Astrocyte of the spinal cord (primary cell): ENCODE measurements at regions not wholly inside any gene's neighbourhood (a gene's known extent, or its start where the extent isn't known, plus 50 kb on each side); places are given as distances from the start of the nearest gene placed in this dataset.

Experiments used
- DNase-seq: peaks from one replicate; pipeline ENCODE4 v3.0.0; 2011; ENCODE audit warnings: low read depth, low spot score
- H3K4me3 ChIP-seq: 2 replicates; pipeline ENCODE4 v1.5.1; 2011; ENCODE audit warnings: low read depth, mild to moderate bottlenecking, low read length, moderate library complexity
- CTCF ChIP-seq: IDR thresholded peaks from 2 replicates; pipeline ENCODE4 v1.5.1; 2012; ENCODE audit warnings: low read depth, mild to moderate bottlenecking, low read length, inconsistent platforms
- in situ Hi-C: cut with HindIII; loops from 2 replicates; pipeline ENCODE4 v1.10.0; 2017; ENCODE audit warnings: low sequenced_read_pairs

- DNase-seq = no peak
- H3K4me3 ChIP-seq = no peak overlapping the region
- in situ Hi-C loops = no loop called here
- TF ChIP-seq CTCF = no peak
Measured at GRCh38 chr2:219733746-219734145, 106.3 kb downstream of the SLC4A3 start.

- no peak overlapping the region for H3K4me3 ChIP-seq
- peak; percentile 46 for TF ChIP-seq CTCF
- peak; percentile 80 for DNase-seq
- in situ Hi-C loops = no loop called here
Measured at GRCh38 chr2:219736209-219736608, 108.8 kb downstream of the SLC4A3 start.

GRCh38 chr2:219737270-219737691, 109.9 kb downstream of the SLC4A3 start:
- peak; percentile 23 for DNase-seq
- in situ Hi-C loops = no loop called here
- TF ChIP-seq CTCF = peak; percentile 66
- no peak overlapping the region for H3K4me3 ChIP-seq

GRCh38 chr2:219739066-219739465, 111.6 kb downstream of the SLC4A3 start:
- in situ Hi-C loops = no loop called here
- H3K4me3 ChIP-seq = no peak overlapping the region
- TF ChIP-seq CTCF = no peak
- DNase-seq = no peak

- H3K4me3 ChIP-seq = no peak overlapping the region
- in situ Hi-C loops = no loop called here
- no peak for DNase-seq
- TF ChIP-seq CTCF = no peak
Measured at GRCh38 chr2:219739866-219740440, 112.5 kb downstream of the SLC4A3 start.

GRCh38 chr2:219743548-219743947, 116.1 kb downstream of the SLC4A3 start:
- no peak overlapping the region for H3K4me3 ChIP-seq
- no peak for TF ChIP-seq CTCF
- no peak for DNase-seq
- in situ Hi-C loops = no loop called here

- no peak overlapping the region for H3K4me3 ChIP-seq
- no peak for DNase-seq
- no peak for TF ChIP-seq CTCF
- in situ Hi-C loops = no loop called here
Measured at GRCh38 chr2:219744066-219744465, 116.6 kb downstream of the SLC4A3 start.
